ENCODE measurements at regions not wholly inside any gene's neighbourhood (a gene's known extent, or its start where the extent isn't known, plus 50 kb on each side); places are given as distances from the start of the nearest gene placed in this dataset.

GRCh38 chr12:17322090-17322489 lies 716.1 kb upstream of the LMO3 start:
- WGBS, 5 donors: 81 to 94% (median 89%) methylated on average over 2 of the region's 2 CpGs
- intact Hi-C loops (cut with DNase I; ENCODE audit: low total_unique reads): no loop called here
- H3K27me3 ChIP-seq (replicated peaks in 1 of 7): no peaks in the 10 kb centered on the region
- peaks cover 0 to 53% (median 35%) of the 10 kb centered on the region in 8 donors for H3K9me3 ChIP-seq
- DNase-seq: no peak
- H3K36me3 ChIP-seq: no peaks in the 10 kb centered on the region
- no peak overlapping the region for H3K27ac ChIP-seq
- H3K4me1 ChIP-seq: no peaks in the 10 kb centered on the region
- H3K4me3 ChIP-seq: no peak overlapping the region
- TF ChIP-seq POLR2AphosphoS5 (IDR thresholded peaks at IDR 0.05) (no peak), POLR2A (IDR thresholded peaks at IDR 0.05) (no peak), CTCF (IDR thresholded peaks at IDR 0.05 in 8 of 11, conservative IDR thresholded peaks at IDR 0.05 in 3 of 11) (no peak)

GRCh38 chr12:17304503-17305347 lies 698.8 kb upstream of the LMO3 start:
- Histone ChIP-seq H3K4me1 (no peaks in the 10 kb centered on the region), H3K27me3 (replicated peaks in 1 of 7) (no peaks in the 10 kb centered on the region), H3K27ac (no peak overlapping the region), H3K4me3 (no peak overlapping the region), H3K36me3 (no peaks in the 10 kb centered on the region), H3K9me3 (peaks cover 0 to 78% (median 39%) of the 10 kb centered on the region in 8 donors)
- DNase-seq: no peak
- intact Hi-C loops (cut with DNase I; ENCODE audit: low total_unique reads): no loop called here
- WGBS, 5 donors: 80 to 85% (median 83%) methylated on average over 7 of the region's 7 CpGs
- TF ChIP-seq POLR2A (IDR thresholded peaks at IDR 0.05): no peak
- no peak for TF ChIP-seq POLR2AphosphoS5 (IDR thresholded peaks at IDR 0.05)
- TF ChIP-seq CTCF (IDR thresholded peaks at IDR 0.05 in 8 of 11, conservative IDR thresholded peaks at IDR 0.05 in 3 of 11): no peak

- no peak for DNase-seq
- Histone ChIP-seq H3K27me3 (replicated peaks in 1 of 7) (no peaks in the 10 kb centered on the region), H3K36me3 (no peaks in the 10 kb centered on the region), H3K27ac (no peak overlapping the region), H3K9me3 (peaks cover 0 to 92% (median 54%) of the 10 kb centered on the region in 8 donors), H3K4me1 (no peaks in the 10 kb centered on the region), H3K4me3 (no peak overlapping the region)
- WGBS, 5 donors: 85 to 92% (median 86%) methylated on average over 7 of the region's 7 CpGs
- intact Hi-C loops (cut with DNase I; ENCODE audit: low total_unique reads): no loop called here
- no peak for TF ChIP-seq CTCF (IDR thresholded peaks at IDR 0.05 in 8 of 11, conservative IDR thresholded peaks at IDR 0.05 in 3 of 11)
- no peak for TF ChIP-seq POLR2A (IDR thresholded peaks at IDR 0.05)
- no peak for TF ChIP-seq POLR2AphosphoS5 (IDR thresholded peaks at IDR 0.05)
Measured at GRCh38 chr12:17302001-17302400, 696.0 kb upstream of the LMO3 start.

- no peak for TF ChIP-seq POLR2A (IDR thresholded peaks at IDR 0.05)
- TF ChIP-seq CTCF (IDR thresholded peaks at IDR 0.05 in 8 of 11, conservative IDR thresholded peaks at IDR 0.05 in 3 of 11): no peak
- TF ChIP-seq POLR2AphosphoS5 (IDR thresholded peaks at IDR 0.05): no peak
- intact Hi-C loops (cut with DNase I; ENCODE audit: low total_unique reads): no loop called here
- WGBS, 5 donors: 74 to 91% (median 82%) methylated on average over 3 of the region's 3 CpGs
Measured at GRCh38 chr12:17301544-17301943, 695.6 kb upstream of the LMO3 start.

More at GRCh38 chr12:17301544-17301943, 695.6 kb upstream of the LMO3 start:
- H3K9me3 ChIP-seq: peaks cover 0 to 93% (median 54%) of the 10 kb centered on the region in 8 donors
- no peak overlapping the region for H3K4me3 ChIP-seq
- H3K27me3 ChIP-seq (replicated peaks in 1 of 7): no peaks in the 10 kb centered on the region
- H3K36me3 ChIP-seq: no peaks in the 10 kb centered on the region
- DNase-seq: no peak
- H3K27ac ChIP-seq: no peak overlapping the region
- H3K4me1 ChIP-seq: no peaks in the 10 kb centered on the region

All from spleen (tissue), 11 donors.